HG03066 (cell line): ENCODE measurements at regions not wholly inside any gene's neighbourhood (a gene's known extent, or its start where the extent isn't known, plus 50 kb on each side); places are given as distances from the start of the nearest gene placed in this dataset.
"Not testable (repeated sequence)": the region's sequence is repeated elsewhere in the genome, so short reads cannot be mapped to it uniquely, and the experiment has no call there.

Experiments used
- ATAC-seq: cut with Tn5 transposase; IDR thresholded peaks from one replicate; pipeline ENCODE4 v1.9.1; 2021; ENCODE audit warnings: low read depth; ENCODE audit not compliant: unreplicated experiment

DNA sequence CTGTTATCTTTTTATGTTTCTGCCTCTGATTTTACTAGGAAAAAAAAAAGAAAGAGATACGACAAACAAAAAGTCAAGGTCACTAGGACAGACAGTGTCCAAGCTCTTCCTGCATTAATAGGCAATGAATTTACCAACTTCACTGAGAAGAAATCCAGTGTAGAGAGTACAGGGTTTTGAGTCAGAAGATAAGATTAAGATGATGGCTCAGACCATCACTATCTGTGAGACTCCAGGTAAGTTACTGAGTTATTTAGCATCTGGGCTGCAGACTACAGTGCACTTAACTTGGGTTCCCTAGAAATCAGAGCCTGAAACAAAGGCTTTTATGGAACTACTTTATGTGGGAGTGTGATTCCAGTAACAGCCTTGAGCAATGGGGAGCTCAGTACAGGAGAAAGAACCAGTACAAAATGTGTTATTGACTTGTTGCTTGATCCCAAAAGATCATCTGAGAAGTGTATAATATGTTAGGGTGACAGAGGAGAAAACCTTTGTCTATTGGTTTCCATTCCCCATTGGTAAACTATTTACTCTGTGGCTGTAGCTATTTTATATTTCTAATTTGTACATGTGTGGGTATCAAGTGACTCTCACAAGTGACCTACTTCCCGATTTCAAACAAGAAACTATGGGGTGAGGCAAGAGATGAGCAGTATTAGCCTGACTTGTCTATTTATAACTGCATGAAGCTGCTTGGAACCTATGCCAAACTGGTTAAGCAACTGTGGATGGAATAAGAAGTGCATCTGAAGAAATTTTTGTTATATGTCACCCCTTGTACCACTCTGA lies 395.8 kb downstream of the RAB38 start:
- ATAC-seq, result no peak

DNA sequence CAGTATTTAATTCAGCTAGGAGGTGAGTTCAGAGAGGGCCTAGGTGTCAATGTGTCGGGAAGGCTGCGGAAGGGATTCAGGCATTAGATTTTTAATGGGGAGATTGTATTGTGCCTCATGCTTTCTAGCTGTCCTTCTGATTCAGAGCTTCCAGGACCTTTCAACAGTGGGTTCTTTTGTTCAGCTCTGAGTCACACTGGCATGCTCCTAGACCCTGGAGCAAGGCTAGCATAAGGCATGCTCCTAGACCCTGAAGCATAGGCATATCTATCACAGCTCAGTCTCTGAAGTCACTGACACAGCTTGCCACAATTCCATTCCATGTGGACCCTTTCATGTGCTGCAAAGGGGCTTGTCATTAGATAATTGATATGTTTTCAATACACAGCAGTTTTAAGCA lies 396.9 kb downstream of the RAB38 start:
- no peak for ATAC-seq

DNA sequence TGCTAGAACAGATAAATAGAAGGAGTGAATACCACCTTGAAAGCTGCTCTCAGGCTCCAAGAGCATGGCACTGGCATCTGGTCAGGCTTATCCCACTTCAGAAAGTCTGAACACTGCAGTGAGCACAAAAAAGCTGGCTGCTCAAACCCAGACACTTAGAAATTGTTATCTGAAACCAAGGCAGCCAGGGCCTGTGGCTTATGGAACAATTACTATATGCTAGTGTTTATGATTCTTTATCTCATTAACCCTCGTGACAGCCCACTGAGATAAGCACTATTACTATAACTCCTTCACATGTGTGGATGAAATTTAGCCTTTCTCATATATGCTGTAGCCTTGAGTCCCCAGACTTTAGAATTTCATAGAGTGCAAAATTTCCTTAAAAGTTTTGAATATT lies 400.2 kb downstream of the RAB38 start:
- no peak for ATAC-seq

DNA sequence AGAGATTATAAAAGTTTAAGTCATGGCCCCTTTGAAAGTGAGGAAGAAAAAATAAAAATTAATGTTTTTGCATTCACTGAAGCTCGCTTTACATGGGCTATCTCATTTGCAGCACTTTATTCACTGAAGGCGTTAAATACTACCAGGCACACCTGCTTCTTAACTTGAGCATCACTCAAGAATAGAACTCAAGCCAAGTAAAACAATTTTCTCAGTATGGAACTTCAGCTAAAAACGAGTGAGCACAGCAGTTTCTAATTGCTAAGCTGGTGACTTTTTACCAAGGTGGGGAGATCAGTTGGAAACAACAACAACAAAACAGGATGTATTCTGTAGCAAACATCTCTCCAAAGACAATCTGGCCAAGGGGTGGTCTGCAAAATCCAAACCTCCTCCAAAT lies 405.6 kb downstream of the RAB38 start:
- no peak for ATAC-seq

DNA sequence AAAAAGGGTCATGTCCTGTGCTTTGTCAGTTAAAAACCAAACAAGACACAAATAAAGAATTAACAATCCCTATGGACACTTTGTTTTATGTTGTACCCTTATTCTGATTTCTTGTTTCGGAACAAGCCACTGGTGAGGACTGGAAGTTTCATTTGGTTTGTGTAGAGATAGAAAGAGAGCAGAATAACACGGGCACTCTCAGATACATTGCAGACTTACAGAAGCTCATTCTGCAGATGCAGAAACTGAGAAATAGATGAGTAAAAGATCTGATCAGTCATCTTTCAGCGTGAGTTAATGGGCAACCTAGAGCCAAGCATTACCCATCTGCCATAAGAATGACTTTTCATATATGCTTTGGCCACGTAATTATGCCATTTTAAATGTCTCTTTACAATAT lies 407.6 kb downstream of the RAB38 start:
- ATAC-seq, result no peak

DNA sequence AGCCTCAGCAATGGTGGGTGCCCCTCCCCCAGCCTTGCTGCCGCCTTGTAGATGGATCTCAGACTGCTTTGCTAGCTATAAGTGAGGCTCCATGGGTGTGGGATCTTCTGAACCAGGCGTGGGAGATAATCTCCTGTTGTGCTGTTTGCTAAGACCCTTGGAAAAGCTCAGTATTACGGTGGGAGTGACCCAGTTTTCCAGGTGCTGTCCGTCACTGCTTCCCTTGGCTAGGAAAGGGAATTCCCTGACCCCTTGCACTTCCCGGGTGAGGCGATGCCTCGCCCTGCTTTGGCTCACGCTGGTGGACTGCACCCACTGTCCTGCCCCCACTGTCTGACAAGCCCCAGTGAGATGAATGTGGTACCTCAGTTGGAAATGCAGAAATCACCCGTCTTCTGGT lies 411.2 kb downstream of the RAB38 start:
- ATAC-seq, result not testable (repeated sequence)

DNA sequence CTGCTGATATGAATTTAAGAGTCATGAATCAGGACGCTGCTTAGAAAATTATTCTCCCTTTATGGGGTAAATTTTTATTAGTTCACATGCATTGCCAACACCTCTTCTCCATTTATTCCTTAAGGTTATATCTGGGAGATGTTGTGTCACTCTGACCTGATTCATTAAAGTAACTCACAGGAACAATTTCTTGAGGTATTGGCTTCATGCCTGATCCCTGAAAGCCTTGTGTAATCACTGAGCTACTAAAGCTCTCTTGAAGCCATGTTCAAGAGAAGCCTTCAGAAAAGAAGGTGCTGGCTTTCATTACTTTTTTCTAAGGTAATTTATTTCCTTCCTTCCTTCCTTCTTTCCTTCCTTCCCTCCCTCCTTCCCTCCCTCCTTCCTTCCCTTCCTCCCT lies 420.6 kb downstream of the RAB38 start:
- ATAC-seq, result no peak

DNA sequence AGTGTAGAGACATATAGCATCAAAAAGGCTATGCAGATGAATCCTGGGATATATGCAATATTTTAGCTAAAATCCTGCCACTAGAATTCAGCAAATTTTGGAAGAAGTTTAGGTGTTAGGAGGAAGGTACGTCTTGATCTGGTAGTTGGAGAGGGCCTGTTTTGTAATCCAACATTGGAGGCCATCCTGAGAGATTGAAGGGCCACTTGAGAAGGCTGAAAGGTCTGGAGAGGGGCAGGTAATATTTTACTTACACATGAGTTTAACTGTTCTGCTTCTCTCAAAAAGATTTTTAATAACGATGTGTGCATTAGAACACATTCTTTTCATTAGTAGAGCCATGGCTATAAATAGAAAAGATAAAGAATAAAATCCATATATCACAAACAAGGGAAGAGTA lies 422.1 kb downstream of the RAB38 start:
- no peak for ATAC-seq

DNA sequence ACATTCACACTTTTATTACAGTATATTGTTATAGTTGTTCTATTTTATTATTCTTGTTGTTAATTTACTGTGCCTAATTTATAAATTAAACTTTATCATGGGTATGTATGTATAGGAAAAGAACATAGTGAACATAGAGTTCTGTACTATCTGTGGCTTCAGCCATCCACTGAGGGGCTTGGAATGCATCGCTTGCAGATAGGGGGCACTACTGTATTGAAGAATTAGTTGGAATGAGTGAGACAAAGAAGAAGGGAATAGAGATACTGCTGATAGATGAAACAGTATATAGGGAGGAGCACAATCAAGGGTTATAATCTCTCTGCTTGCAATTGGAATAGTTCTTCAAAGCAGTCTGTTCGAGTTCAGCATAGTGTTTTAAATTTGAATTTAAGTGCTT lies 432.2 kb downstream of the RAB38 start:
- ATAC-seq, result no peak

DNA sequence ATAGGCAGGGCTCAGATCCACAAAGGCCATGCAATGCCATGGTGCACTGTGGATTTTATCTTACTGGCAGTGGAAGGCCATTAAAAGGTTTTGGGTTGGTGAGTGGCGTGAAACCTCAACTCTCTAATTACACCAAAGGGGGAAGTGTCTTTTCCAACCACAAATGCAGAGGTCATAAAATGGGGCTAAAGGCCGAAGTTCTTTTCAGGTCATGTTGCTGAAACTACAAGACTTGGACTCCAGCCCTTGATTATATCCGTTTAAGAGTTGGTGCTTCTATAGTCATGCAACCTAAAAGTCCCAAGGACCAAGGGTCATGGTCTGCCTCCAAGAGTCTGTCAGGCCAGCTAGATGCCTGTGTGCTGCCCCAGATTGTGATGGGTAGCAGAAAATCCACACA lies 434.3 kb downstream of the RAB38 start:
- no peak for ATAC-seq

DNA sequence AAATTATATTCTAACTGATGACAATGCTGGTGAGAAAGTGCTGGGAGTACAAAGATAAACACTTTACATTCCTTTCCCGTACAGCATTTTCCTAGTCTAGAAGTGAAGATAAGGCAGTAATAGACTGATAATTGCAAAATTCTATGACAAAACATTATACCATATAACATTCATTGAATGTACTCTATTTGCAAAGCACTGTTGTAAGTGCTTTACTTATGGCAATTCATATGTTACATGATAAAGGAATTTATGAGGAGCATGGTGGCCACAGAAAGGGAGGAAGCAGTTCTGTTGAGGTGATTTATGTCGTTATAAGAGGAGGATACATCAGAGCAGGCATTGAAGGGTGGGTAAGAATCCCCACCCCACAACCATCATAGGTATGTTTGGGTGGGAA lies 434.8 kb downstream of the RAB38 start:
- ATAC-seq, result no peak

DNA sequence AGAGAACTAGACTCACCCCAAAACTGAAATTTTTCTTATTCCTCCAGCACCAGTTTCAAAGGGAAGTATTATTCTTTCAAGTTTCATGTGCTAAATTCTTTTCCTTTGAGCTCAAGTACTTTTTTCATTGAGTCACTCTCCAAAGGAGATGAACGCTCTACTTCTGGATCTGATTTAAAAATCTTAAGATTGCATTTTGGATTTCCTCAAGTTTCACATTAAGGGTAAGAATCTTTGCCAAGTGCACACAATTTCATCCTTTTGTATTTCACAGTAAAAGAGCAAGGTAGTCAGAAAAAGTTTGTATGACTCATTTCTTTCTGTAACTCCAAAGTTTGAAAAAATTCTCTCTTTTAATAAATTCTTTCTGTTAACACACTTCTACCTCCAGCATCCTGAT lies 435.5 kb downstream of the RAB38 start:
- no peak for ATAC-seq

DNA sequence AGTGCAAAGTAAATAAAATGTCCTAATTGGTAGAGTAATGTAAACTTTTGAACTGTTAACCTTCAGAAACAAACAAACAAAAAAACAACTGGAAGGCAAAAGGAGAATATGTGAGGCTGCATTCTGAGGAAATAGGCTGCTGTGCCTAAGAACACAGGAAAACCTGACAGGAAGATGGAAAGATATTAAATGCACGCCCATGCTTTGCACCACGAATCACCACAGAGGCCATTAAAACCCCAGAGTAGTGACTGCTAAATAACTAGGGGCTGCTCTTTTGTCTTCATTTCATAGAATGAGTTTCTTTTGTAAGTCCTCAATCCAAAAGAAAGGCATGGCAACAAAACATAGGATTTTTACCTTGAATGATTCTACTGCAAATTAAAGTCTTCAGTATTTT lies 436.0 kb downstream of the RAB38 start:
- no peak for ATAC-seq

DNA sequence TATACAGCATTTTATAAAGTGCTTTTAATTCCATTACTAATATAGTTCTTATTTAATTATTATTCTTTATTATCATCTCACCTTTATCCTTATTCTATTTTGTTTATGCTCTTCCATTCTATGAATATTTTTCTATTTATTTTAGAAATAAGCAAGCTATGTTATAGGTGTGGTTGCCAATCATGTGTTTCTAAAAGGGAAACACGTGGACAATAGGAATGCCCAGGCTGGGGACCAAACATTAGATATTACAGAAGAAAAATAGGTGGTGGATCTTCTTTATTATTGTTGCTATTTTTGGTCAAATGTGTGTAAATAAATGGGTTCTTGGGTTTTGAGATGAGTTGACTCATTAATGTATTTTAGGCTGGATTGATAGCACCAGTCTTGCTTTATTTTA lies 438.3 kb downstream of the RAB38 start:
- no peak for ATAC-seq

DNA sequence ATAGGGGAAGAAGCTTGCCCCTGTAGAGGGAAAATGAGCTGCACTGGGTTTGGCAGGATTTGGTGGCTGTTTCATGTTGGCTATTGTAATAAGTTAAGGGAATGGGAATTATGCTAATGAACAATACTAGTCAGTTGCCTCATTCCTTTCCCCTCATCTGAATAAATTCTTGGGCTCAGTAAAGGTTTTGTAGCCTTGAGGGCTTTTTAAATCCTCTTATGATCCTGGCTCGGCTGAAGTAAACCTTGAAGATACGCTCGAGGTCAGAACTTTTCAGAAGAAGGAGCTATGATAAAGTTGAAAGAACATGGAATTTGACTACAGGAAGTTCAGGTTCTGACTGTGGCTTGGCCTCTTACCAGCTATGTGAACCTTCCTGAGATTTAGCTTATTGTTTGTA lies 448.7 kb downstream of the RAB38 start:
- no peak for ATAC-seq

DNA sequence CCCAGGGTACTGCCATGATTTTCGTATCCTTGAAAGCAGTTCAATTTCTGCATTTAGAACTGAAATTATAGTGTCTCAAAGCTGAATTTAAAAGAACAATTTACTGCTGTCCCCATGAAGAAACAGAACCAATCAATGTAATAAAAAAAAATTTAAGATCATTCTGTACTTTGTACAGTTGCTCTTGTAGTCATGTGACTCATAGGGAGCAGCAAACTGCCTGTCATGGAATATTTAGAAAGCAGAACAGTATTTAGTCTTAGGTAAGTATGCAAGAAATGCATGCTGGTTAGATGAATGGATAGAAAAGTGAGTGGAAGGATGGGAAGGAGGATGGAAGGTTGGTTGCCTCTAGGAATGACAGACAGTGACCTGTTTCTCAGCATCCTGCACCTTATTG lies 450.9 kb downstream of the RAB38 start:
- ATAC-seq, result no peak

DNA sequence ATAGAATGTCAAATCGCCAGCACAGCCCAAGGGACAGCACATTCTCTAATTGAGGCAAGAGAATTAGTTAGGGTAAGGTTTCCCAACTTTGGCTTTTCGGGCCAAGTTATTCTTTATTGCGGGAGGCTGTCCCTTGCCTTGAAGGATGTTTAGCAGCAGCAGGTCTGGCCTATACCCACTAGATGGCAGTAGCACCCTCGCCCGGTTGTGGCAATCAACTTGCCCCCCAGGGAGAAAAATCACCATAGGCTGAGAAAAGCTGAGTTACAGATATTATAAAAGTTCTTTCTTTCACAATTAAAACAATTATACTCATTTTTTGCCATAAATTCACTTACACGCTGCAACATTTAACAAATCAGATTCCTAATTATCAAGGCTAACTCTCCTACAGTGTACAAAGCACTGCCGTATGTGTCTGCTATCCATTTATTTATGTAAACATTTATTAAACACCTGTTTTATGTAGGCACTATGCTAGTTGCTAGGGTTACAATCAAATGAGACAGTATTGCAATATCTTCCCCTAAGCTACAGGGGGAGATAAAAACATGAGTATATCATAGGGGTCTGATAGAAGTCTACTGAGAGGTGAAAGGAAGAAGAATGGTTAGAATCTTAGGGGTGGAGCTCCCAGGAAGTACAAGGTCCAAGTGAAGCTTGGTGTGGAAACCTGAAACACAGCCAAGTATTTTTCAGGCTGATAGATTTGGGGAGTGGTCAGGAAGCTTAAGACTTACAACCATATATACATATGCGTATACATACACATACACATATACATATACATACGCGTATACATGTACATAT lies 452.3 kb downstream of the RAB38 start:
- peak; percentile 55 for ATAC-seq

DNA sequence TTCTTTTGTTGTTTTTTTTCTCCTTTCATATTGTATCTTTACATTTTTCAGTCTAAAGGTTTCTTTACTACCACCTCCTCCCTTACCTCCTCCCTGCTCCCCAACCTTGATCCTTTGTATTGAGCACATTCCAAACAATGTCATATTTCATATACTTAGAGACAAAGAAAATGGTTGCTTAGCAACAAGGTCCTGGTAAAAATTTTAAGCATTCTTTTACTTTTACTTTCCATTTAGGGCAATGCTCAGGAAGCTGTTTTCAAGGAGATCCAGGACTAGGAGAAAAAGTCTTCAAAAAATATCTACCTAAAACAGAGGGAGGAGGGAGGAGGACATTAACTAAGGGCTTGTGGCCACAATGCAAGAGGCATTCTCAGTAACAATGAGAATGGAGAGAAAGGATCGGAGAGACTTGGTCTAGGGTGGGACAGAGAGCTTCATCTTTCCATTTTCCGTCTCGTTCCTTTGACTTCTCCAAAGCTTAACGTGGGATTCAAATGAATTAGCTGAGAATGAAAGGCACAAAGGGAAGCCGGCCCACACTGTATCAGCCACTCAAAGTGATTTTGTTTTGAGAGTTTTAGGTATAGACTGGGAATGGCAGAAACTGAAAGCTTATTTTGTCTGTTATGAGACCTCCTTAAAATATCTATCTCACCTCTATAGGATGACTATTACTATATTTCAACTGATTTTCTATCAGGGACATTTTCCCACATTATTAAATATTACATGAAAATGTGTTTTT lies 455.7 kb downstream of the RAB38 start:
- ATAC-seq, result no peak

DNA sequence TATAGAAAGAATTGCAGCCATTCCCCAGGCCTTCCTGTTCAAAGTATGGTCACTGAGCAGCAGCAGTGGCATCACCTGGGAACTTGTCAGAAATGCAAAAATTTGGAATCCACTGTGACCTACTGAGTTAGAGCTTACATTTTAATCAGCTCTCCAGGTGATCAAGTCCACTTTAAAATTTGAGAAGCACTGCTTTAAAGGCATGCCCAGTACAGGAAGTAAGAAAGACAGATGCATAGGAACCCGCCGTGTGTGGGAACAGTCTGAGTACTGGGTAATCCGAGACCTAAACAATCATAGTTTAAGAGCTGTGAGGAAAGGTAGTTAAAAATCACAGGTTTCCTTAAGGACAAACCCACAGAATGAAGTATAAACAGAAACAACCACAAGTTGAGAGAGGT lies 462.4 kb downstream of the RAB38 start:
- no peak for ATAC-seq

DNA sequence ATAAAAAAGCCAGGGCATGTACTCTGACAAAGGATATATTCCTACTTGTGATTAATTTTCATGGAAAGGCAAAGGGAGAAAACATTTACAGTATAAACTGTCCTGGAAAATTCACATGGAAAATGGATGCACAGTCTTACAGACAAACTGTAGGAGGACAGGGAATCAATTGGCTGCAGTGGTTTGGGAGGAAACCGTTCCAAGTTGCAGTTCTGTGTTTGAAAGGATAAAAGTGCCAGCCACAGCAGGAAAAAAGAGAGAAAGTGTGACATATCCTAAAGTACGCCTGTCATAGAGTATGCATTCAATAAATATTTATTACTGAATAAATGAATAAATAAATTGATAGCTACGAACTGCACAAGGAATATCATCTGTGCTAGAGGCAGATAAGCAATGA lies 462.9 kb downstream of the RAB38 start:
- ATAC-seq, result no peak

DNA sequence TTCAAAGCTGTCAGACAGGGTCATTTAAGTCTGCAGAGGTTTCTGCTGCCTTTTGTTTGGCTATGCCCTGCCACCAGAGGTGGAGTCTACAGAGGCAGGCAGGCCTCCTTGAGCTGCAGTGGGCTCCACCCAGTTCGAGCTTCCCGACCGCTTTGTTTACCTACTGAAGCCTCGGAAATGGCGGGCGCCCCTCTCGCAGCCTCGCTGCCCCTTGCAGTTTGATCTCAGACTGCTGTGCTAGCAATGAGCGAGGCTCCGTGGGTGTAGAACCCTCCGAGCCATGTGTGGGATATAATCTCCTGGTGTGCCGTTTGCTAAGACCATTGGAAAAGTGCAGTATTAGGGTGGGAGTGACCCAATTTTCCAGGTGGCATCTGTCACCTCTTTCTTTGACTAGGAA lies 471.7 kb downstream of the RAB38 start:
- not testable (repeated sequence) for ATAC-seq
